Heart right ventricle (tissue), 16 donors: ENCODE measurements at regions not wholly inside any gene's neighbourhood (a gene's known extent, or its start where the extent isn't known, plus 50 kb on each side); places are given as distances from the start of the nearest gene placed in this dataset.

ENCODE experiments used
- ATAC-seq, 8 donors: fragments of 200-7000 bp; cut with Tn5 transposase; one replicate each; pipeline ENCODE4 v1.9.1; 2020; ENCODE audit warnings: mild to moderate bottlenecking in 8 of 8, moderate library complexity in 8 of 8, moderate number of reproducible peaks in 1 of 8
- DNase-seq, 2 donors: peaks; one replicate each; pipeline ENCODE4 v3.0.0-alpha.2; 2020
- H3K27ac ChIP-seq, 10 donors: fragments of 200-600 bp; sonication (generic) in 2 of 10; one replicate each; pipeline versions ENCODE4 v1.5.0 to v1.8.0; 2020 to 2022; ENCODE audit warnings: mild to moderate bottlenecking in 3 of 10
- H3K27me3 ChIP-seq, 7 donors: fragments of 200-600 bp; one replicate each; pipeline ENCODE4 v1.8.0; 2021 to 2022; ENCODE audit warnings: mild to moderate bottlenecking in 2 of 7
- H3K36me3 ChIP-seq, 9 donors: fragments of 200-600 bp; sonication (generic) in 1 of 9; one replicate each; pipeline versions ENCODE4 v1.5.0 to v1.8.0; 2020 to 2022; ENCODE audit warnings: mild to moderate bottlenecking in 2 of 9
- H3K4me1 ChIP-seq, 9 donors: fragments of 200-600 bp; sonication (generic) in 1 of 9; one replicate each; pipeline versions ENCODE4 v1.5.0 to v1.8.0; 2020 to 2022; ENCODE audit warnings: mild to moderate bottlenecking in 4 of 9
- H3K4me3 ChIP-seq, 10 donors: fragments of 200-600 bp; sonication (generic) in 2 of 10; one replicate each; pipeline versions ENCODE4 v1.5.0 to v1.8.0; 2020 to 2022; ENCODE audit warnings: mild to moderate bottlenecking in 7 of 10, moderate library complexity in 2 of 10
- H3K9me3 ChIP-seq, 11 donors: fragments of 200-600 bp in 10 of 11; sonication (generic) in 2 of 11; one replicate each; pipeline versions ENCODE4 v1.5.0 to v1.8.0; 2013 to 2022; ENCODE audit warnings: mild to moderate bottlenecking in 2 of 11, control low read depth in 1 of 11, moderate library complexity in 1 of 11
- WGBS, 2 donors: extraction: QIAGEN DNeasy Blood & Tissue Kit; methylation state at CpG; one replicate each; pipeline ENCODE4 v1.1.7; 2013; ENCODE audit warnings: inconsistent platforms in 1 of 2; 5-methylcytosine and 5-hydroxymethylcytosine counted together
- intact Hi-C, 10 donors: fragments of 100-400 bp; cut with DNase I; formaldehyde crosslinking; loops; one replicate each; pipeline versions ENCODE4 v1.11.1 to v1.14.2; 2022
- TF ChIP-seq, protein P1 (sequence below), 9 donors: fragments of 200-600 bp; sonication (generic) in 2 of 9; IDR thresholded peaks; one replicate each; pipeline versions ENCODE4 v1.5.0 to v1.8.0; 2021 to 2022; ENCODE audit warnings: antibody characterized with exemption in 9 of 9, mild to moderate bottlenecking in 5 of 9, moderate library complexity in 1 of 9
- donor health status: Arrhythmogenic right ventricular cardiomyopathy.
- donor health status: ischemic (EF 13 %, LVEDD 7.1; RV severe dilation, severe dysfunction).
- donor health status: healthy with polysubstance abuse.
- donor health status: DM: no; HTN: yes; CAD: no.
- donor health status: DM: no; HTN: no; CAD: no.
- donor health status: ischemic (EF 25% LVEDD 6.9; RV normal size, moderate dysfunction).
- donor health status: ischemic (EF 25% LVEDD 5.7; RV mildly dilated, moderate dysfunction).
- donor health status: healthy.
- donor health status: DM: yes; HTN: yes; CAD: no.
- donor health status: Ischemic cardiomyopathy.
- donor health status: ischemic (EF 35%, LVEDD 5.7; RV mildly dilated, moderate dysfunction).
- donor health status: nonischemic (EF 11% LVEDD 7.7; RV severe dilation, severe dysfunction).
- donor health status: DM: yes; HTN: yes; CAD: no.
- donor health status: PGD.
- donor health status: ischemic (EF 29% LVEDD 5.4; RV normal size, mild dysfunction).
- donor health status: nonischemic (EF 23%, LVEDD 6.1; RV moderate dilation, normal function).

DNA sequence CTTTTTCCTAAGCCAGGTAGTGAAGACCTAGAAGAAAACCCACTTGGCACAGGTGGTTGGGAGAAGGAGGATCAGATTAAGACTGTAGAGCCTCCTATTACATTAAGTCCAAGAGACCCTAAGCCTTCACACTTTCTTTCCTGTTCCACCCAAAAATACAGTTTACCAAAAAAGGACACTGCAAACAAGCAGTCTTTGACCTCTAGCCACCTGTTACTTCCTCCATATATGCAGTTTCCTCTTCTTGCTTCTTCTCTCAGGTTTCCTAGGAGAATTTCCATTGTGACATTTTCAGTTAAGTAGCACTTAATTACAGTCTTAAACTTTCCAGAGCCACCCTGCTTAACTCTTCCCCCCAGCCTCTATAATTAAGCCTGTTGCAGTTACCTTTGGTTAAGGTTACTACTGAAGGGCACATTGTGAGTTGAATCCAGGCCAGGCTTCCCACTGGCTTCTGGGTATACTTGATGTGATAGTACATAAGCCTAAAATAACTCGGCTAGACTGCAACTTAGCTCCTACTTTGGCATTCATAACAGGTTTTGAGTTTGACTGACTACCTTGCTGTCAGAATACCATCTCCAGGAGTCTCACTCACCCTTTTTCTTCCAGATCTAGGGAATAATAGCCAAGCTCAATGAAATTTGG, 114.2 kb upstream of the UMPS start:
- peaks cover 0 to 67% (median 27%) of the 10 kb centered on the region in 9 donors for H3K4me1 ChIP-seq

DNA sequence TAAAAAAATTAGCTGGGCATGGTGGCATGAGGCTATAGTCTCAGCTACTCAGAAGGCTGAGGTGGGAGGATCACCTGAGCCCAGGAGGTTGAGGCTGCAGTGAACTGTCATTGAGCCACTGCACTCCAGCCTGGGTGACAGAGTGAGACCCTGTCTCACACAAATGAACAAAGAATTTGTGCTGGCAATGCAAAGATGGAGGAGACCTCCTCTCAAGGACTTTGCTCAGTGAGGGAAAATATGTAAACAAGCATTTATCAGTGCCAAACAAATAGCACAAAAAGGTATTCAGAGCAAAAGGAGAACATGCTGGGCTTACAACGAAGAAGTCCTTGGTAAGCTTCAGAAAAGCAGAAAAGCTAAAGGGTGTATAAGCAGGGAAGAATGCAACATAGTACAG, 113.1 kb upstream of the UMPS start:
- Histone ChIP-seq H3K27ac (peak overlapping the region in 9 of 10 donors; percentile 55 to 88 (median 83)), H3K36me3 (no peaks in the 10 kb centered on the region), H3K4me3 (no peak overlapping the region), H3K9me3 (no peaks in the 10 kb centered on the region), H3K27me3 (no peaks in the 10 kb centered on the region), H3K4me1 (peaks cover 0 to 68% (median 31%) of the 10 kb centered on the region in 9 donors)
- intact Hi-C loops, result no loop called here
- TF ChIP-seq, protein P1, sequence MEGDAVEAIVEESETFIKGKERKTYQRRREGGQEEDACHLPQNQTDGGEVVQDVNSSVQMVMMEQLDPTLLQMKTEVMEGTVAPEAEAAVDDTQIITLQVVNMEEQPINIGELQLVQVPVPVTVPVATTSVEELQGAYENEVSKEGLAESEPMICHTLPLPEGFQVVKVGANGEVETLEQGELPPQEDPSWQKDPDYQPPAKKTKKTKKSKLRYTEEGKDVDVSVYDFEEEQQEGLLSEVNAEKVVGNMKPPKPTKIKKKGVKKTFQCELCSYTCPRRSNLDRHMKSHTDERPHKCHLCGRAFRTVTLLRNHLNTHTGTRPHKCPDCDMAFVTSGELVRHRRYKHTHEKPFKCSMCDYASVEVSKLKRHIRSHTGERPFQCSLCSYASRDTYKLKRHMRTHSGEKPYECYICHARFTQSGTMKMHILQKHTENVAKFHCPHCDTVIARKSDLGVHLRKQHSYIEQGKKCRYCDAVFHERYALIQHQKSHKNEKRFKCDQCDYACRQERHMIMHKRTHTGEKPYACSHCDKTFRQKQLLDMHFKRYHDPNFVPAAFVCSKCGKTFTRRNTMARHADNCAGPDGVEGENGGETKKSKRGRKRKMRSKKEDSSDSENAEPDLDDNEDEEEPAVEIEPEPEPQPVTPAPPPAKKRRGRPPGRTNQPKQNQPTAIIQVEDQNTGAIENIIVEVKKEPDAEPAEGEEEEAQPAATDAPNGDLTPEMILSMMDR (IDR thresholded peaks at IDR 0.05), result no peak
- DNase-seq, result no peak
- WGBS, 2 donors, result 55 to 58% methylated on average over 1 of the region's 1 CpG
- no peak for ATAC-seq

More for the DNA sequence above, 114.2 kb upstream of the UMPS start:
- intact Hi-C loops, result no loop called here
- TF ChIP-seq, protein P1 (IDR thresholded peaks at IDR 0.05), result no peak
- Histone ChIP-seq H3K27me3 (no peaks in the 10 kb centered on the region), H3K9me3 (no peaks in the 10 kb centered on the region), H3K27ac (peak overlapping the region; percentile 53 to 88 (median 80)), H3K4me3 (no peak overlapping the region), H3K36me3 (no peaks in the 10 kb centered on the region)
- DNase-seq (peak; percentile 41 to 80), ATAC-seq (peak; percentile 71 to 95 (median 86))
- WGBS, 2 donors, result 40 to 61% methylated on average over 1 of the region's 1 CpG

DNA sequence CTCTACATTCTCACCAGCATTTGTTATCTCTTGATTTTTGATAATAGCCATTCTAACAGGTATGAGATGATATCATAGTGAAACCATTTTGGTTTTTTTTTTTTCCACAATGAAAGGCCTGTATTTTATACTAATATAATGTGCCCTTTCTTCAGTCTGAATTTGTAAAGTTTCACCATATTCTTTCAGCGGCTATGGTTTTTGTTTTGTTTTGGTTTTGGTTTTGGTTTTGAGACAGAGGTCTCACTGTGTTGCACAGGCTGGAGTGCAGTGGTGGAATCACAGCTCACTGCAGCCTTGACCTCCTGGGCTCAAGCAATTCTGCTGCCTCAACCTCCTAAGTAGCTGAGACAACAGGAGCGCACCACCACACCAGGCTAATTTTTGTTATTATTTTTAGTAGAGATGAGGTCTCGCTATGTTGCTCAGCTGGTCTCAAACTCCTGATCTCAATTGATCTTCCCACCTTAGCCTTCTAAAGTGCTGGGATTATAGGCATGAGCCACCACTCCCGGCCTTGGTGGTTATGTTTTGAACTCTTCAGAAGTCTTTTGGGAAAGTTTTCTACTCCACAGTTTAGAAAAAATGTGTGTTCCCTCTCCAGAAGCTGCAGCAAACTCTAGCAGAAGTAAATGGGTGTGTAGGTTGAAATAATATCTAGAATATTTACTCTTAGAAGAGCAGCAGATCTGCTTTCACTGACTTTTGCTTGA, 110.2 kb upstream of the UMPS start:
- 81 to 84% methylated on average over 4 of the region's 4 CpGs for WGBS, 2 donors
- Histone ChIP-seq H3K4me1 (peaks cover 0 to 51% (median 29%) of the 10 kb centered on the region in 9 donors), H3K4me3 (peak overlapping the region in 1 of 10 donors; percentile 1), H3K27ac (peak overlapping the region in 9 of 10 donors; percentile 50 to 82 (median 69)), H3K27me3 (no peaks in the 10 kb centered on the region), H3K9me3 (no peaks in the 10 kb centered on the region), H3K36me3 (no peaks in the 10 kb centered on the region)
- TF ChIP-seq, protein P1 (IDR thresholded peaks at IDR 0.05), result no peak
- ATAC-seq (no peak), DNase-seq (no peak)
- intact Hi-C loops, result loop anchor here in 2 of 10 donors (2.0 to 10.0 kb wide), 2 partner anchors 47 to 65 kb away; no protein-coding TSS in a partner anchor

DNA sequence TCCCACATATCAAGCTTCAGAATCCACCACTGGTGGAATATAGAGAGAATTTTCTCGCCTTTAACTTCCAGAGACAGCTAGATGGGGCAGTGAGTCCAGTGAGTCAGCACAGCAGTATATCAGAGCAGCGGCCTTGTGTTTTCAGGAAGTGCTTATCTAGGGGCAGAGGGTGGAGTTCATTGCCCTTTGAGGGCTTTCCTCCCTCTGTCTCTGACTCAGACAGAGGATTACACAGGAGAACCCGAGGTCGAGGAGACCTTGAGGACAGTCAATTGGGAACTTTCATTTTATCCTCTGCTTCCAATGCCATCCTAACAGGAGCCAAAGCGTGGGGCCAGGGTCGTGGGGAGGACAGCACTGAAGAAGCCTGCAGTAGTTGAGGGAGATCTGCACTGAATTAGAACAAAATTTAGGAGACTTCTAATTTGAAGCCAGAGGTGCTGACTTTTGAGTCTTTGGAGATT, 109.6 kb upstream of the UMPS start:
- WGBS, 2 donors, result 27 to 31% methylated on average over 6 of the region's 6 CpGs
- DNase-seq, result peak in 1 of 2 donors; percentile 40
- H3K27ac ChIP-seq, result peak overlapping the region in 9 of 10 donors; percentile 50 to 82 (median 69)

More for the DNA sequence above, 109.6 kb upstream of the UMPS start:
- Histone ChIP-seq H3K27me3 (no peaks in the 10 kb centered on the region), H3K4me3 (peak overlapping the region in 1 of 10 donors; percentile 1), H3K36me3 (no peaks in the 10 kb centered on the region), H3K9me3 (no peaks in the 10 kb centered on the region), H3K4me1 (peaks cover 0 to 45% (median 28%) of the 10 kb centered on the region in 9 donors)
- peak; percentile 40 to 90 (median 72) for ATAC-seq
- intact Hi-C loops, result loop anchor here in 2 of 10 donors (2.0 to 10.0 kb wide), 2 partner anchors 48 to 64 kb away; no protein-coding TSS in a partner anchor
- TF ChIP-seq, protein P1 (IDR thresholded peaks at IDR 0.05), result peak in 4 of 9 donors; percentile 23 to 43 (median 32)
